H1 (cell line): ENCODE measurements at regions not wholly inside any gene's neighbourhood (a gene's known extent, or its start where the extent isn't known, plus 50 kb on each side); places are given as distances from the start of the nearest gene placed in this dataset.

Experiments
- CTCF ChIA-PET: fragments of 300-600 bp; sonication (Branson Sonifier 250); formaldehyde crosslinking; loops from one replicate; lab custom pipeline; 2021; ENCODE audit not compliant: partially characterized antibody; lab: Charles Lee
- POLR2A ChIA-PET: fragments of 300-600 bp; sonication (Branson Sonifier 250); formaldehyde crosslinking; loops from one replicate; lab custom pipeline; 2021; ENCODE audit warnings: inconsistent platforms; ENCODE audit not compliant: partially characterized antibody; lab: Charles Lee
- DNase-seq, 2 experiments: peaks; one replicate each; pipeline versions ENCODE4 v3.0.0 to v3.0.0-alpha.2; 2010 to 2022; ENCODE audit warnings: low spot score in 2 of 2, low read depth in 1 of 2, mixed read lengths in 1 of 2
- FAIRE-seq: peaks from 2 replicates; lab custom pipeline; 2011; peaks lifted over from hg19 to GRCh38; lab: Jason Lieb, UNC
- H2AFZ ChIP-seq: 2 replicates; pipeline ENCODE4 v1.8.1; 2012; ENCODE audit warnings: low read length, inconsistent platforms
- H2AK5ac ChIP-seq: 2 replicates; pipeline ENCODE4 v1.6.1; 2013; ENCODE audit warnings: low read depth, low read length
- H2BK120ac ChIP-seq: replicated peaks from 2 replicates; pipeline ENCODE3; 2013; ENCODE audit warnings: low read depth, low read length, inconsistent platforms
- H2BK12ac ChIP-seq: 2 replicates; pipeline ENCODE4 v1.6.1; 2013; ENCODE audit warnings: low read depth, low read length
- H2BK15ac ChIP-seq: 2 replicates; pipeline ENCODE4 v1.6.1; 2013; ENCODE audit warnings: low read length
- H2BK20ac ChIP-seq: 2 replicates; pipeline ENCODE4 v1.6.1; 2013; ENCODE audit warnings: low read length
- H2BK5ac ChIP-seq: 2 replicates; pipeline ENCODE4 v1.6.1; 2013; ENCODE audit warnings: low read depth, low read length
- H3K14ac ChIP-seq: 2 replicates; pipeline ENCODE4 v1.6.1; 2013; ENCODE audit warnings: inconsistent platforms; ENCODE audit not compliant: insufficient read length
- H3K18ac ChIP-seq: 2 replicates; pipeline ENCODE4 v1.6.1; 2013; ENCODE audit warnings: low read length; ENCODE audit errors: extremely low read depth
- H3K23ac ChIP-seq: 2 replicates; pipeline ENCODE4 v1.6.1; 2013; ENCODE audit warnings: inconsistent platforms; ENCODE audit not compliant: insufficient read length
- H3K23me2 ChIP-seq: 2 replicates; pipeline ENCODE4 v1.6.1; 2013; ENCODE audit warnings: low read depth, low read length
- H3K27ac ChIP-seq: 2 replicates; pipeline ENCODE4 v1.6.1; 2011; ENCODE audit warnings: low read depth, low read length, inconsistent platforms
- H3K27me3 ChIP-seq, 4 experiments: replicated peaks in 1 of 4; 1 replicate in 1 of 4; 2 replicates in 3 of 4; pipeline versions ENCODE4 v1.6.1 to v1.8.1; 2011 to 2013; ENCODE audit warnings: low read length in 3 of 4, mild to moderate bottlenecking in 3 of 4, inconsistent platforms in 2 of 4, mixed read lengths in 2 of 4, moderate library complexity in 1 of 4; ENCODE audit not compliant: control insufficient read depth in 3 of 4, insufficient read depth in 3 of 4; ENCODE audit errors: extremely low read depth in 1 of 4
- H3K36me3 ChIP-seq, 4 experiments: 2 replicates each; pipeline versions ENCODE4 v1.6.1 to v1.8.1; 2011 to 2013; ENCODE audit warnings: mild to moderate bottlenecking in 4 of 4, low read length in 3 of 4, moderate library complexity in 2 of 4, control low read depth in 1 of 4, inconsistent platforms in 1 of 4; ENCODE audit not compliant: insufficient read depth in 4 of 4, control insufficient read depth in 2 of 4
- H3K4ac ChIP-seq: replicated peaks from 2 replicates; pipeline ENCODE3; 2013; ENCODE audit warnings: low read length, low read depth, mixed read lengths, inconsistent platforms; ENCODE audit not compliant: insufficient read length
- H3K4me1 ChIP-seq, 4 experiments: replicated peaks in 1 of 4; 1 replicate in 1 of 4; 2 replicates in 3 of 4; pipeline versions ENCODE4 v1.6.1 to v1.8.1; 2011 to 2013; ENCODE audit warnings: low read length in 3 of 4, inconsistent platforms in 2 of 4, mixed read lengths in 1 of 4; ENCODE audit not compliant: insufficient read depth in 4 of 4, control insufficient read depth in 3 of 4
- H3K4me2 ChIP-seq, 2 experiments: 2 replicates each; pipeline versions ENCODE4 v1.6.1 to v1.8.1; 2011 to 2013; ENCODE audit warnings: low read depth in 2 of 2, low read length in 2 of 2, control low read depth in 1 of 2, inconsistent platforms in 1 of 2, mild to moderate bottlenecking in 1 of 2; ENCODE audit not compliant: insufficient read depth in 1 of 2
- H3K4me3 ChIP-seq, 4 experiments: fragments of 200-600, 300-600 bp in 1 of 4; sonication (generic), shearing (Covaris generic), sonication (Bioruptor Twin) in 1 of 4; 2 replicates each; pipeline versions ENCODE4 v1.5.1 to v1.8.1; 2011 to 2016; ENCODE audit warnings: low read length in 4 of 4, low read depth in 3 of 4, control low read depth in 2 of 4, inconsistent platforms in 2 of 4, mild to moderate bottlenecking in 2 of 4, mixed read lengths in 1 of 4, moderate library complexity in 1 of 4; ENCODE audit not compliant: insufficient read depth in 2 of 4; ENCODE audit errors: extremely low read depth in 1 of 4
- H3K56ac ChIP-seq: replicated peaks from 2 replicates; pipeline ENCODE3; 2013; ENCODE audit warnings: low read depth, mild to moderate bottlenecking, mixed read lengths, low read length, inconsistent platforms; ENCODE audit not compliant: insufficient read length
- H3K79me1 ChIP-seq: 2 replicates; pipeline ENCODE4 v1.6.1; 2013; ENCODE audit warnings: low read depth, low read length, control low read depth
- H3K79me2 ChIP-seq, 2 experiments: 2 replicates each; pipeline versions ENCODE4 v1.6.1 to v1.8.1; 2012 to 2013; ENCODE audit warnings: low read length in 2 of 2, mild to moderate bottlenecking in 2 of 2, inconsistent platforms in 1 of 2; ENCODE audit not compliant: insufficient read depth in 2 of 2, control insufficient read depth in 1 of 2
- H3K9ac ChIP-seq, 4 experiments: replicated peaks in 1 of 4; 1 replicate in 1 of 4; 2 replicates in 3 of 4; pipeline versions ENCODE4 v1.6.1 to v1.8.1; 2011 to 2013; ENCODE audit warnings: low read depth in 3 of 4, low read length in 3 of 4, control low read depth in 2 of 4, mild to moderate bottlenecking in 2 of 4, moderate library complexity in 2 of 4, inconsistent platforms in 1 of 4; ENCODE audit errors: extremely low read depth in 1 of 4
- H3K9me3 ChIP-seq, 2 experiments: 2 replicates each; pipeline versions ENCODE4 v1.6.1 to v1.8.1; 2012 to 2013; ENCODE audit warnings: mild to moderate bottlenecking in 2 of 2, moderate library complexity in 2 of 2, control low read depth in 1 of 2, inconsistent platforms in 1 of 2, low read depth in 1 of 2, low read length in 1 of 2, mixed read lengths in 1 of 2; ENCODE audit not compliant: insufficient read depth in 2 of 2
- H4K20me1 ChIP-seq, 2 experiments: replicated peaks in 1 of 2; 2 replicates each; pipeline versions ENCODE3 to v1.8.1; 2011 to 2013; ENCODE audit warnings: inconsistent platforms in 2 of 2, low read length in 2 of 2, mild to moderate bottlenecking in 1 of 2; ENCODE audit not compliant: insufficient read depth in 2 of 2, control insufficient read depth in 1 of 2
- H4K5ac ChIP-seq: 2 replicates; pipeline ENCODE4 v1.6.1; 2013; ENCODE audit warnings: low read length, low read depth, mixed read lengths, inconsistent platforms; ENCODE audit not compliant: insufficient read length
- H4K8ac ChIP-seq: 2 replicates; pipeline ENCODE4 v1.8.0; 2013; ENCODE audit warnings: mild to moderate bottlenecking, moderate library complexity, low read length, inconsistent platforms; ENCODE audit not compliant: insufficient read depth; ENCODE audit errors: extremely low read depth
- H4K91ac ChIP-seq: replicated peaks from 2 replicates; pipeline ENCODE3; 2013; ENCODE audit warnings: low read length, mixed read lengths, inconsistent platforms; ENCODE audit not compliant: insufficient read length
- CTBP2 ChIP-seq: IDR thresholded peaks from 2 replicates; pipeline ENCODE4 v1.7.0; 2011; ENCODE audit warnings: borderline replicate concordance, mild to moderate bottlenecking, moderate library complexity, mixed read lengths, low read length; ENCODE audit not compliant: insufficient read depth, insufficient read length
- EGR1 ChIP-seq: IDR thresholded peaks from 2 replicates; pipeline ENCODE4 v1.6.1; 2011; ENCODE audit warnings: low read depth, low read length, borderline replicate concordance
- RBBP5 ChIP-seq: IDR thresholded peaks from 2 replicates; pipeline ENCODE4 v1.7.1; 2012; ENCODE audit warnings: low read depth, mild to moderate bottlenecking, inconsistent platforms, low read length, moderate library complexity, borderline replicate concordance
- SP2 ChIP-seq: IDR thresholded peaks from 2 replicates; pipeline ENCODE4 v1.6.1; 2012; ENCODE audit warnings: mild to moderate bottlenecking, low read length, inconsistent platforms
- WGBS, 2 experiments: shearing (Covaris generic) in 1 of 2; methylation state at CpG; one replicate each; pipeline versions ENCODE4 v1.1.6 to v1.1.7; 2013 to 2015; ENCODE audit warnings: low lambda C conversion rate in 2 of 2, mixed read lengths in 2 of 2, inconsistent platforms in 1 of 2, low coverage in 1 of 2, missing lambda C conversion rate in 1 of 2; ENCODE audit not compliant: insufficient replicate concordance in 2 of 2, insufficient coverage in 1 of 2, insufficient read length in 1 of 2; ENCODE audit errors: extremely low coverage in 1 of 2, missing lambda C conversion rate in 1 of 2; 5-methylcytosine and 5-hydroxymethylcytosine counted together

- Histone ChIP-seq H3K4me2 (no peak overlapping the region), H3K27ac (no peak overlapping the region), H3K27me3 (no peaks in the 10 kb centered on the region), H3K14ac (no peak overlapping the region), H4K8ac (no peak overlapping the region), H3K9ac (no peak overlapping the region), H3K23me2 (no peaks in the 10 kb centered on the region; the same call in 1 of the 2 replicates), H3K18ac (no peak overlapping the region), H2BK15ac (no peak overlapping the region), H3K9me3 (no peaks in the 10 kb centered on the region), H2BK5ac (no peak overlapping the region), H3K4me3 (no peak overlapping the region), H2BK12ac (no peak overlapping the region), H4K20me1 (no peaks in the 10 kb centered on the region), H3K36me3 (no peaks in the 10 kb centered on the region), H3K4ac (no peak overlapping the region), H3K79me2 (no peaks in the 10 kb centered on the region), H2AK5ac (no peak overlapping the region), H3K79me1 (no peaks in the 10 kb centered on the region), H4K5ac (no peak overlapping the region), H3K56ac (no peak overlapping the region), H3K23ac (no peak overlapping the region), H2BK20ac (no peak overlapping the region), H4K91ac (no peak overlapping the region), H2AFZ (no peak overlapping the region), H3K4me1 (no peaks in the 10 kb centered on the region), H2BK120ac (no peak overlapping the region)
- POLR2A ChIA-PET = no interaction called here
- 84% methylated on average over 2 of the region's 2 CpGs; no CpG with 5 or more reads in 1 of the 2 experiments for WGBS, 2 experiments
- CTCF ChIA-PET = no interaction called here
- TF ChIP-seq EGR1 = no peak
- no peak for TF ChIP-seq SP2
- TF ChIP-seq RBBP5 = no peak
- TF ChIP-seq CTBP2 = no peak
- FAIRE-seq (no peak), DNase-seq (no peak)
These were observed 1586.5 kb upstream of the SEL1L start for GRCh38 chr14:83120187-83120586.
